HCT116 (cell line): ENCODE measurements at regions not wholly inside any gene's neighbourhood (a gene's known extent, or its start where the extent isn't known, plus 50 kb on each side); places are given as distances from the start of the nearest gene placed in this dataset.

Experiments
- ATAC-seq: fragments of 200-7000 bp; cut with Tn5 transposase; 2 replicates; pipeline ENCODE4 v1.9.1; 2020; ENCODE audit warnings: mild to moderate bottlenecking, moderate library complexity
- BruUV-seq: library from RNA; stranded (reverse); fragments of 400-500 nt; replicated peaks from 2 replicates; lab custom pipeline; 2021; lab: Mats Ljungman, UMichigan
- CTCF ChIA-PET: fragments of 300-600 bp; sonication (Branson Sonifier 250); formaldehyde crosslinking; loops from one replicate; lab custom pipeline; 2021; ENCODE audit warnings: antibody characterized with exemption; lab: Charles Lee
- POLR2A ChIA-PET: fragments of 300-600, 350-600 bp; sonication (Branson Sonifier 250); formaldehyde crosslinking; loops from one replicate; lab custom pipeline; 2021; ENCODE audit warnings: antibody characterized with exemption; lab: Charles Lee
- RAD21 ChIA-PET, 2 experiments: fragments of 300-600 bp; sonication (Branson Sonifier 250); formaldehyde crosslinking; loops; one replicate each; lab custom pipeline; 2023; ENCODE audit warnings: low total read pairs in 2 of 2; ENCODE audit not compliant: uncharacterized antibody in 2 of 2, unreplicated experiment in 2 of 2, low non-redundant PET in 1 of 2; lab: Charles Lee
- DNase-seq: peaks from one replicate; pipeline ENCODE4 v3.0.0-alpha.2; 2010; ENCODE audit warnings: low read depth, low spot score
- H2AFZ ChIP-seq: fragments of 200-600 bp; shearing (Covaris generic), sonication (generic); 2 replicates; pipeline ENCODE4 v1.6.1; 2017; ENCODE audit warnings: low read depth, mixed run types, mixed read lengths, antibody characterized with exemption, low read length; ENCODE audit not compliant: poor library complexity, severe bottlenecking
- H3K27ac ChIP-seq: 2 replicates; pipeline ENCODE4 v1.5.1; 2012; ENCODE audit warnings: low read depth, low read length
- H3K27me3 ChIP-seq: fragments of 200-600 bp; sonication (generic); 2 replicates; pipeline ENCODE4 v1.6.1; 2016; ENCODE audit warnings: mixed run types, low read length, mixed read lengths; ENCODE audit not compliant: insufficient read depth
- H3K36me3 ChIP-seq, 2 experiments: fragments of 200-500 bp in 1 of 2; fragments of 200-600 bp in 1 of 2; sonication (Bioruptor generic) in 1 of 2; sonication (generic) in 1 of 2; 2 replicates each; pipeline versions ENCODE4 v1.5.1 to v1.6.1; 2014 to 2016; ENCODE audit warnings: low read length in 2 of 2, inconsistent platforms in 1 of 2, mixed read lengths in 1 of 2, mixed run types in 1 of 2; ENCODE audit not compliant: insufficient read depth in 2 of 2, control insufficient read depth in 1 of 2
- H3K4me1 ChIP-seq, 2 experiments: fragments of 200-600 bp in 1 of 2; sonication (generic) in 1 of 2; 2 replicates each; pipeline versions ENCODE4 v1.5.1 to v1.6.1; 2012 to 2017; ENCODE audit warnings: low read length in 2 of 2, inconsistent platforms in 1 of 2, mild to moderate bottlenecking in 1 of 2, mixed read lengths in 1 of 2, mixed run types in 1 of 2, moderate library complexity in 1 of 2; ENCODE audit not compliant: insufficient read depth in 2 of 2, control insufficient read depth in 1 of 2
- H3K4me2 ChIP-seq: fragments of 200-600 bp; sonication (generic); 2 replicates; pipeline ENCODE4 v1.6.1; 2017; ENCODE audit warnings: mixed run types, low read length, mixed read lengths
- H3K4me3 ChIP-seq, 2 experiments: fragments of 200-600 bp in 1 of 2; sonication (generic) in 1 of 2; replicated peaks in 1 of 2; 2 replicates each; pipeline ENCODE4 v1.5.1; 2011 to 2016; ENCODE audit warnings: low read length in 2 of 2, control low read depth in 1 of 2, low read depth in 1 of 2, mild to moderate bottlenecking in 1 of 2, mixed read lengths in 1 of 2, mixed run types in 1 of 2
- H3K79me2 ChIP-seq: fragments of 200-600 bp; sonication (generic); 2 replicates; pipeline ENCODE4 v1.6.1; 2017; ENCODE audit warnings: mild to moderate bottlenecking, mixed run types, low read length, moderate library complexity, mixed read lengths; ENCODE audit not compliant: insufficient read depth
- H3K9ac ChIP-seq: fragments of 200-600 bp; sonication (generic); 2 replicates; pipeline ENCODE4 v1.6.1; 2016; ENCODE audit warnings: low read length, mixed read lengths
- H3K9me2 ChIP-seq: fragments of 200-600 bp; sonication (generic), shearing (Covaris generic); 2 replicates; pipeline ENCODE4 v1.6.1; 2017; ENCODE audit warnings: mixed run types, mild to moderate bottlenecking, moderate library complexity; ENCODE audit not compliant: insufficient read depth
- H3K9me3 ChIP-seq, 2 experiments: fragments of 200-500 bp in 1 of 2; fragments of 200-600 bp in 1 of 2; sonication (Bioruptor generic) in 1 of 2; sonication (generic) in 1 of 2; 2 replicates each; pipeline ENCODE4 v1.6.1; 2014 to 2017; ENCODE audit warnings: low read length in 2 of 2, mixed read lengths in 2 of 2, inconsistent platforms in 1 of 2, low read depth in 1 of 2, mild to moderate bottlenecking in 1 of 2, mixed run types in 1 of 2, moderate library complexity in 1 of 2; ENCODE audit not compliant: control insufficient read depth in 1 of 2, insufficient read depth in 1 of 2
- H4K20me1 ChIP-seq: fragments of 200-600 bp; sonication (generic), shearing (Covaris generic); 2 replicates; pipeline ENCODE4 v1.6.1; 2017; ENCODE audit warnings: mixed run types, mild to moderate bottlenecking, moderate library complexity; ENCODE audit not compliant: insufficient read depth
- CTCF ChIP-seq, 3 experiments: fragments of 200-600 bp in 1 of 3; sonication (generic) in 1 of 3; IDR thresholded peaks in 2 of 3; conservative IDR thresholded peaks in 1 of 3; 2 replicates each; pipeline ENCODE4 v1.5.1; 2012 to 2017; ENCODE audit warnings: low read depth in 2 of 3, low read length in 2 of 3, antibody characterized with exemption in 1 of 3, borderline replicate concordance in 1 of 3, control low read depth in 1 of 3, mild to moderate bottlenecking in 1 of 3, mixed read lengths in 1 of 3, mixed run types in 1 of 3, moderate library complexity in 1 of 3; ENCODE audit not compliant: insufficient read depth in 1 of 3
- ELF1 ChIP-seq: IDR thresholded peaks from 2 replicates; pipeline ENCODE4 v1.6.1; 2012; ENCODE audit warnings: low read depth, borderline replicate concordance
- EZH2phosphoT487 ChIP-seq: fragments of 200-600 bp; IDR thresholded peaks from 2 replicates; pipeline ENCODE4 v1.6.1; 2018; ENCODE audit warnings: antibody characterized with exemption, borderline replicate concordance
- ZBTB33 ChIP-seq: IDR thresholded peaks from 2 replicates; pipeline ENCODE4 v1.6.1; 2011; ENCODE audit warnings: mild to moderate bottlenecking, low read length, moderate library complexity; ENCODE audit not compliant: insufficient replicate concordance; ENCODE audit errors: extremely low read depth
- ZFX ChIP-seq: fragments of 450-650 bp; IDR thresholded peaks from 2 replicates; pipeline ENCODE4 v1.6.1; 2017
- intact Hi-C: fragments of 100-400 bp; cut with micrococcal nuclease; formaldehyde crosslinking; loops from 2 replicates; pipeline ENCODE4 v1.10.0; 2022

DNA sequence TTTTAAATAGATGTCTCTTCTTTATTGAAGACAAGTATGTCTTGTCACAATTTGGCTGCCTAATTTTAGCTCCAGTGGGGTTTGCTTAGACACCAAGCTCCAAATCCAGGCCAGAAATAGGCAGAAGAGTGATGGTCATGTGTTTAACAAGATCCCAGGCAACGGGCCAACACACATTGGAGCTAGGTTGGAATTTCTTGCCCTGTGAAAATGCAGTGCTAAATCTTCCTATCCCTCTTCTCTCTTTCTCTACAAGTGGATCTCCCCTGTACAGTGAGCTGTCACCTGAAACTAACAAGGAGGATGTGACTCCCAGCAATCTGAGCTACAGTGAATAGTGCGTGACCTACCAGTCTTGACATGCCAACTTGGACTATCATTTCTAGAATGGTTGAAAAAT lies 65.3 kb upstream of the VGLL2 start:
- H3K4me2 ChIP-seq = no peak overlapping the region
- TF ChIP-seq CTCF (IDR thresholded peaks at IDR 0.05 in 2 of 3, conservative IDR thresholded peaks at IDR 0.05 in 1 of 3; ENCODE audit: borderline replicate concordance in 1 of 3, insufficient read depth in 1 of 3, low read depth in 2 of 3, low read length in 2 of 3) (no peak), ZBTB33 (no peak), EZH2phosphoT487 (no peak), ELF1 (no peak)
- no peaks in the 10 kb centered on the region for H4K20me1 ChIP-seq
- H3K36me3 ChIP-seq = no peaks in the 10 kb centered on the region
- ATAC-seq (no peak), DNase-seq (no peak)
- no peaks in the 10 kb centered on the region for H3K9me3 ChIP-seq
- H3K9me2 ChIP-seq = no peaks in the 10 kb centered on the region
- intact Hi-C loops = no loop called here
- no peak overlapping the region for H3K4me3 ChIP-seq
- ChIA-PET RAD21 (no interaction called here), CTCF (no interaction called here), POLR2A (no interaction called here)
- peaks cover 0 to 5% of the 10 kb centered on the region in 2 experiments; a peak in 1 of 4 replicates for H3K4me1 ChIP-seq
- H3K9ac ChIP-seq = no peak overlapping the region
- BruUV-seq = no TSS peak
- no peaks in the 10 kb centered on the region for H3K27me3 ChIP-seq
- no peaks in the 10 kb centered on the region for H3K79me2 ChIP-seq
- H2AFZ ChIP-seq = no peak overlapping the region
- no peak overlapping the region for H3K27ac ChIP-seq

DNA sequence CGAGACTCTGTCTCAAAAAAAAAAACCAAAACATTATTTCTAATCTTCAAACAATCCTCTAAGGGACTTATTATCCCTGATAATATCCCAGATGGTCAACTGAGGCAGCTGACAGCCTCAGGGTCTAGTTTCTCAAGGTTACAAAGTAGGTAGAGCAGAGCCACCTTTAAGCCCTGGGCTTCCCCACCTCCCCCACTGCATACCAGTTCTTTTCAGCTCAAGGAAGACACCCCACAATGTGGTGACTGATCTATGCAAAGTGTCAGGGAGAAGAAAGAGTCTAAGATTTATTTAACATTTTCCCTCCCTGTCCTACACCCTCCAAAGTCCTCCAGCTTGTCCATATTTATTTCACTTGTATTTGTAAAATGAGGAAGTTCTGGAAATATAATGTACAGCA lies 60.5 kb upstream of the VGLL2 start:
- no peak overlapping the region for H2AFZ ChIP-seq
- no peaks in the 10 kb centered on the region for H3K79me2 ChIP-seq
- no peak overlapping the region for H3K4me2 ChIP-seq
- intact Hi-C loops = no loop called here
- POLR2A ChIA-PET = no interaction called here
- RAD21 ChIA-PET = no interaction called here
- no peaks in the 10 kb centered on the region for H3K36me3 ChIP-seq
- no peaks in the 10 kb centered on the region for H4K20me1 ChIP-seq
- no peak overlapping the region for H3K4me3 ChIP-seq
- no peaks in the 10 kb centered on the region for H3K9me2 ChIP-seq
- DNase-seq = no peak
- CTCF ChIA-PET = no interaction called here
- H3K9ac ChIP-seq = no peak overlapping the region
- no peaks in the 10 kb centered on the region for H3K4me1 ChIP-seq
- ATAC-seq = no peak
- no peak overlapping the region for H3K27ac ChIP-seq
- no peaks in the 10 kb centered on the region for H3K27me3 ChIP-seq
- H3K9me3 ChIP-seq = no peaks in the 10 kb centered on the region
- TF ChIP-seq ZFX (no peak), EZH2phosphoT487 (no peak)
- BruUV-seq = no TSS peak
